HL-60 (cell line): ENCODE measurements at regions not wholly inside any gene's neighbourhood (a gene's known extent, or its start where the extent isn't known, plus 50 kb on each side); places are given as distances from the start of the nearest gene placed in this dataset.

Source experiments
- DNase-seq, 2 experiments: peaks; one replicate each; pipeline ENCODE4 v3.0.0-alpha.2; 2010 to 2020; ENCODE audit warnings: low read depth in 1 of 2, low spot score in 1 of 2
- H3K27ac ChIP-seq: fragments of 250-450 bp; sonication (Bioruptor Pico); replicated peaks from 2 replicates; pipeline ENCODE4 v1.5.1; 2020; ENCODE audit warnings: mild to moderate bottlenecking, moderate library complexity
- H3K27me3 ChIP-seq: fragments of 250-450 bp; sonication (Bioruptor Pico); 2 replicates; pipeline ENCODE4 v1.5.1; 2021; ENCODE audit warnings: mild to moderate bottlenecking, moderate library complexity; ENCODE audit not compliant: insufficient read depth, poor library complexity, severe bottlenecking
- H3K4me3 ChIP-seq: replicated peaks from 2 replicates; pipeline ENCODE4 v1.5.1; 2011; ENCODE audit warnings: mild to moderate bottlenecking, control low read depth, low read length; ENCODE audit not compliant: insufficient read depth
- CTCF ChIP-seq: IDR thresholded peaks from one replicate; pipeline ENCODE4 v1.5.1; 2011; ENCODE audit warnings: low read length, control low read depth, inconsistent platforms; ENCODE audit not compliant: insufficient read depth
- GABPA ChIP-seq: IDR thresholded peaks from 2 replicates; pipeline ENCODE4 v1.6.1; 2012; ENCODE audit warnings: low read depth
- POLR2AphosphoS5 ChIP-seq: IDR thresholded peaks from 2 replicates; pipeline ENCODE4 v1.6.1; 2012; ENCODE audit warnings: low read depth
- REST ChIP-seq: IDR thresholded peaks from 2 replicates; pipeline ENCODE4 v1.6.1; 2012; ENCODE audit warnings: low read depth; ENCODE audit not compliant: insufficient replicate concordance
- SPI1 ChIP-seq: IDR thresholded peaks from 2 replicates; pipeline ENCODE4 v1.6.1; 2012; ENCODE audit warnings: low read depth, mild to moderate bottlenecking, borderline replicate concordance

DNA sequence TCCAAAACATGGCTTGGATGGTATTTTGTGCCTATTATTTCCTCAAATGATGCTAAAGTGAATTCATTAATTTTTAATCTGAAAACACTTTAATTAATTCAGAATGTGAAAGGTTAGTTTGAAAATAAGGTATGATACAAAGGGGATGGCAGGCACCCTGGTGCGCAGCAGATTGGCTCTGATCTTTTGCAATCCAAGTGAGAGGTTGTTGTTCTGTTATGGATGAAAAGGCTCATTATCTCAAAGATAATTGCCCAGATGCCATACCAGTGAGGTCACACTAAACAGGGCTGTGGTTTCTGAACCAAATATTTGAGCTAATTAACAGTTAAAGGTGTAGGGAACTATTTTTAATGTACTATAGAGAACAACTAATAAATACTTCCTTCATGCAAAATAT, 504.9 kb downstream of the RAPGEF2 start:
- no peak for DNase-seq
- TF ChIP-seq SPI1 (no peak), REST (no peak), POLR2AphosphoS5 (no peak), CTCF (no peak), GABPA (no peak)
- H3K27me3 ChIP-seq: no peaks in the 10 kb centered on the region
- H3K27ac ChIP-seq: no peak overlapping the region
- no peak overlapping the region for H3K4me3 ChIP-seq

GRCh38 chr4:159608436-159608835, 505.6 kb downstream of the RAPGEF2 start:
- TF ChIP-seq REST (no peak), CTCF (no peak), GABPA (no peak), SPI1 (no peak), POLR2AphosphoS5 (no peak)
- Histone ChIP-seq H3K27ac (no peak overlapping the region), H3K27me3 (no peaks in the 10 kb centered on the region), H3K4me3 (no peak overlapping the region)
- DNase-seq: no peak

GRCh38 chr4:159632031-159632430, 529.2 kb downstream of the RAPGEF2 start:
- no peak for DNase-seq
- H3K27me3 ChIP-seq: peaks cover 2% of the 10 kb centered on the region
- no peak for TF ChIP-seq CTCF
- no peak for TF ChIP-seq GABPA
- no peak for TF ChIP-seq POLR2AphosphoS5
- TF ChIP-seq SPI1: no peak
- no peak for TF ChIP-seq REST
- H3K4me3 ChIP-seq: no peak overlapping the region
- H3K27ac ChIP-seq: no peak overlapping the region
